GM12864 (cell line): ENCODE measurements at regions not wholly inside any gene's neighbourhood (a gene's known extent, or its start where the extent isn't known, plus 50 kb on each side); places are given as distances from the start of the nearest gene placed in this dataset.
A peak's percentile ranks its signal among the peaks of the same experiment; 100 is the strongest.

Source experiments
- DNase-seq: peaks from one replicate; pipeline ENCODE4 v3.0.0-alpha.2; 2011; ENCODE audit warnings: low read depth
- H3K4me3 ChIP-seq: 2 replicates; pipeline ENCODE4 v1.5.1; 2011; ENCODE audit warnings: mild to moderate bottlenecking, low read depth, low read length, control low read depth
- TF ChIP-seq, protein P1 (sequence below): IDR thresholded peaks from 2 replicates; pipeline ENCODE4 v1.5.1; 2011; ENCODE audit warnings: low read depth, mild to moderate bottlenecking, moderate library complexity, low read length, control low read depth, inconsistent platforms; ENCODE audit errors: missing control alignments

- H3K4me3 ChIP-seq: no peak overlapping the region
- TF ChIP-seq, protein P1, sequence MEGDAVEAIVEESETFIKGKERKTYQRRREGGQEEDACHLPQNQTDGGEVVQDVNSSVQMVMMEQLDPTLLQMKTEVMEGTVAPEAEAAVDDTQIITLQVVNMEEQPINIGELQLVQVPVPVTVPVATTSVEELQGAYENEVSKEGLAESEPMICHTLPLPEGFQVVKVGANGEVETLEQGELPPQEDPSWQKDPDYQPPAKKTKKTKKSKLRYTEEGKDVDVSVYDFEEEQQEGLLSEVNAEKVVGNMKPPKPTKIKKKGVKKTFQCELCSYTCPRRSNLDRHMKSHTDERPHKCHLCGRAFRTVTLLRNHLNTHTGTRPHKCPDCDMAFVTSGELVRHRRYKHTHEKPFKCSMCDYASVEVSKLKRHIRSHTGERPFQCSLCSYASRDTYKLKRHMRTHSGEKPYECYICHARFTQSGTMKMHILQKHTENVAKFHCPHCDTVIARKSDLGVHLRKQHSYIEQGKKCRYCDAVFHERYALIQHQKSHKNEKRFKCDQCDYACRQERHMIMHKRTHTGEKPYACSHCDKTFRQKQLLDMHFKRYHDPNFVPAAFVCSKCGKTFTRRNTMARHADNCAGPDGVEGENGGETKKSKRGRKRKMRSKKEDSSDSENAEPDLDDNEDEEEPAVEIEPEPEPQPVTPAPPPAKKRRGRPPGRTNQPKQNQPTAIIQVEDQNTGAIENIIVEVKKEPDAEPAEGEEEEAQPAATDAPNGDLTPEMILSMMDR: no peak
- no peak for DNase-seq
These were observed 59.0 kb upstream of the MINAR1 start for GRCh38 chr15:79373113-79373512.

- H3K4me3 ChIP-seq: no peak overlapping the region
- TF ChIP-seq, protein P1: no peak
- no peak for DNase-seq
These were observed 58.4 kb upstream of the MINAR1 start for GRCh38 chr15:79373728-79374127.

- no peak overlapping the region for H3K4me3 ChIP-seq
- DNase-seq: no peak
- TF ChIP-seq, protein P1: no peak
These were observed 55.8 kb upstream of the MINAR1 start for GRCh38 chr15:79376383-79376782.

DNA sequence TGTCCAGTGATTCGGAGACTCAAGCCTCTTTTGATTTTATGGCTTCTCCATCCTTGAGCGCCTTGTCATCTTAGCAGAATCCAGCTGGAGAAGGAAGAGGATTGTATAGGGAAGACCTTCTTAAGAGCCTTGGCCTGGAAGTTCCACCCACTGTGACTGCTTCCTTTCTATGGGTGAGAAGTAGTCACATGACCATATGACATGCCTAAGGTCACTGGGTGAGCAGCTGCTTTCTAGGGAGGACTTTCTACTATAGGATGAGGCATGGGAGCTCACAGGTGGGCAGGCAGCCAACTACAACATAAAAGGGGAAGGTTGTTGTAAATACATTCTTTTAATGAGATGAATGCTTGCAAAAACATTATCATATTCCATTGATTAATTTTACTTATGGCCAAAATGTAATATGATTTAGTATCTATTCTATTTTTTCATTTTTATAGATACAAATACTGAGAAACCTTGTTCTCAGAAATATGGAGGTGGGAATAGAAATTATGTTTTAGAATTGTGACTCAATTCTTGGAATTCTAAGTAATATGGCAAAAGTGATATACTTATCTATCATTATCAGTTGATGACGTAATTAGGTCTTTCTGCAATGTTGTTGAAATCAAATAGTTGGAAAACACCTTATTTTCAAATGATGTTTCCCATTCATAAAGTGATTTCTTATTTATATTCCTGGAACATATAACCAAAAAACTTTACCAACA lies 53.6 kb upstream of the MINAR1 start:
- H3K4me3 ChIP-seq: no peak overlapping the region
- TF ChIP-seq, protein P1: no peak
- no peak for DNase-seq

GRCh38 chr15:79380755-79381497 lies 51.2 kb upstream of the MINAR1 start:
- H3K4me3 ChIP-seq: no peak overlapping the region
- TF ChIP-seq, protein P1: peak; percentile 90

DNA sequence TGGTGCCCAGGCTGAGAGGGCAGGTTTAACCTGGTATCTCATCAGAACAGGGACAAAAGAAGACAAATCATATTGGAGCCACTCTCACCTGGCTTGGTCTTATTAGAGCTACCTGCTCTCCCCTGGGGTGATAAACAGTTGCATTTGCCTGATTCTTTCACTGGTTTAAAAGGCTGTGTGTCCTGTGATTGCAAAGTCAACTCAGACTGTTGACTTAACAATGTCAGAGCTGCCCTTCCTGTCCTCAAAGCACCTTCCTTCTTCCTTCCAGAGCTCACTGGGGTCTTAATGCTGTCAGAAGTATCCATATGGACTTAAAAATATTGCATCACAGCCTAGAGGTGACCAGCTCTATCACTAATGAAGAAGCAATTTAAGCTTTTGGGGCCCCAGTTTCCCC lies 50.5 kb upstream of the MINAR1 start:
- TF ChIP-seq, protein P1: no peak
- no peak for DNase-seq

More at GRCh38 chr15:79380755-79381497, 51.2 kb upstream of the MINAR1 start:
- peak; percentile 29 for DNase-seq

More for the DNA sequence above, 50.5 kb upstream of the MINAR1 start:
- H3K4me3 ChIP-seq: no peak overlapping the region
